ENCODE measurements at regions not wholly inside any gene's neighbourhood (a gene's known extent, or its start where the extent isn't known, plus 50 kb on each side); places are given as distances from the start of the nearest gene placed in this dataset.

- no peak for TF ChIP-seq CTCF (conservative IDR thresholded peaks at IDR 0.05; ENCODE audit: low read depth, low read length)
- no peak for TF ChIP-seq EZH2 (IDR thresholded peaks at IDR 0.05; ENCODE audit: low read length, unreplicated experiment)
Observed at GRCh38 chr6:86563197-86563596, 374.1 kb upstream of the HTR1E start.

All from PC-3 (cell line).